Keratinocyte (primary cell): ENCODE measurements at regions not wholly inside any gene's neighbourhood (a gene's known extent, or its start where the extent isn't known, plus 50 kb on each side); places are given as distances from the start of the nearest gene placed in this dataset.

Experiments
- DNase-seq: peaks from one replicate; pipeline ENCODE4 v3.0.0-alpha.2; 2011; ENCODE audit warnings: low read depth, missing footprints, low spot score
- FAIRE-seq: peaks from 2 replicates; lab custom pipeline; 2011; peaks lifted over from hg19 to GRCh38; lab: Jason Lieb, UNC
- H2AFZ ChIP-seq: 2 replicates; pipeline ENCODE4 v1.6.0; 2012; ENCODE audit warnings: low read length, control low read depth, inconsistent platforms; ENCODE audit not compliant: control insufficient read depth
- H3K27ac ChIP-seq: 2 replicates; pipeline ENCODE4 v1.5.1; 2011; ENCODE audit warnings: low read length; ENCODE audit not compliant: control insufficient read depth, insufficient read depth
- H3K27me3 ChIP-seq: 3 replicates; pipeline ENCODE4 v1.6.0; 2011; ENCODE audit warnings: low read length; ENCODE audit not compliant: control insufficient read depth, insufficient read depth; ENCODE audit errors: extremely low read depth
- H3K36me3 ChIP-seq, 2 experiments: 2 replicates in 1 of 2; 3 replicates in 1 of 2; pipeline ENCODE4 v1.5.1; 2011; ENCODE audit warnings: low read length in 2 of 2, mild to moderate bottlenecking in 1 of 2; ENCODE audit not compliant: control insufficient read depth in 2 of 2, insufficient read depth in 2 of 2; ENCODE audit errors: extremely low read depth in 1 of 2
- H3K4me1 ChIP-seq: 3 replicates; pipeline ENCODE4 v1.5.1; 2011; ENCODE audit warnings: low read length; ENCODE audit not compliant: control insufficient read depth, insufficient read depth; ENCODE audit errors: extremely low read depth
- H3K4me2 ChIP-seq: 3 replicates; pipeline ENCODE4 v1.6.0; 2011; ENCODE audit warnings: low read depth, low read length; ENCODE audit not compliant: control insufficient read depth, insufficient read depth; ENCODE audit errors: extremely low read depth
- H3K4me3 ChIP-seq, 3 experiments: fragments of 200-600 bp in 1 of 3; sonication (generic) in 1 of 3; 2 replicates in 2 of 3; 3 replicates in 1 of 3; pipeline ENCODE4 v1.5.1; 2011 to 2016; ENCODE audit warnings: low read length in 3 of 3, mild to moderate bottlenecking in 3 of 3, control low read depth in 2 of 3, inconsistent platforms in 1 of 3, low read depth in 1 of 3, mixed read lengths in 1 of 3, mixed run types in 1 of 3, moderate library complexity in 1 of 3; ENCODE audit not compliant: control insufficient read depth in 2 of 3, insufficient read depth in 2 of 3; ENCODE audit errors: extremely low read depth in 1 of 3
- H3K79me2 ChIP-seq: 2 replicates; pipeline ENCODE4 v1.6.0; 2012; ENCODE audit warnings: low read length; ENCODE audit not compliant: control insufficient read depth, insufficient read depth
- H3K9ac ChIP-seq: 3 replicates; pipeline ENCODE4 v1.6.0; 2011; ENCODE audit warnings: low read length; ENCODE audit not compliant: control insufficient read depth, insufficient read depth; ENCODE audit errors: extremely low read depth
- H3K9me1 ChIP-seq: 3 replicates; pipeline ENCODE4 v1.6.0; 2011; ENCODE audit warnings: low read length; ENCODE audit not compliant: control insufficient read depth, insufficient read depth; ENCODE audit errors: extremely low read depth
- H3K9me3 ChIP-seq: 2 replicates; pipeline ENCODE4 v1.5.1; 2012; ENCODE audit warnings: low read depth, low read length; ENCODE audit not compliant: control insufficient read depth
- H4K20me1 ChIP-seq: 3 replicates; pipeline ENCODE4 v1.6.0; 2011; ENCODE audit warnings: low read length; ENCODE audit not compliant: control insufficient read depth, insufficient read depth; ENCODE audit errors: extremely low read depth
- EZH2 ChIP-seq: IDR thresholded peaks from one replicate; pipeline ENCODE4 v1.6.1; 2012; ENCODE audit warnings: inconsistent platforms, mild to moderate bottlenecking, low read length, moderate library complexity
- dilution Hi-C: fragments of 300-500 bp; cut with MboI; formaldehyde crosslinking; loops from one replicate; pipeline ENCODE4 v1.7.0; 2020; ENCODE audit warnings: low sequenced_read_pairs; ENCODE audit not compliant: extremely low pct_ligation_motif_present
- TF ChIP-seq, protein P1 (sequence below), 3 experiments: IDR thresholded peaks in 1 of 3; conservative IDR thresholded peaks in 1 of 3; optimal IDR thresholded peaks in 1 of 3; 2 replicates in 2 of 3; 3 replicates in 1 of 3; pipeline versions ENCODE3 to v1.5.1; 2011; ENCODE audit warnings: low read length in 3 of 3, mild to moderate bottlenecking in 3 of 3, moderate library complexity in 2 of 3, control low read depth in 1 of 3, inconsistent platforms in 1 of 3; ENCODE audit not compliant: insufficient read depth in 2 of 3; ENCODE audit errors: extremely low read depth in 1 of 3

DNA sequence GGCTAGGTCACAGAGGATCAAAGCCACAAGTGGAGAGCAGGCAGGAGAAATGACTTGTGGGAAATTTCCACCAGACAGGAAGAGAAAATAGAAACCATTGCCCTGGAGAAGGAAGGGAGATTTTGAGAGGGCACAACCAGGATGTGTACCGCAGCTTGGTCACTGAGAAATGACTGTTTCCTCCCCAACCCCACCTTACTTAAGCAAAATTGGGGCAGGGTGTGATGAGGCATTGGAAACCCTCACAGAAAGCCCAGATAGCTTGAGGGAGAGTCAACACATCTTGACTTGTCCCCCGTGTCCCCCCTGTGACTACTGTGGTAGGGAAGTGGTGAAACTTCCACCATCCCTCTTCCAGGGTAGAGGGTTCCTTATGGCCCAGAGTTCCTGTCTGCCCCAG, 113.5 kb upstream of the FAM20A start:
- peaks cover 4% of the 10 kb centered on the region for H3K27me3 ChIP-seq
- H3K4me3 ChIP-seq, result no peak overlapping the region
- H3K79me2 ChIP-seq, result no peaks in the 10 kb centered on the region
- no peak for DNase-seq
- H3K9me1 ChIP-seq, result no peaks in the 10 kb centered on the region
- H3K9me3 ChIP-seq, result no peaks in the 10 kb centered on the region
- no peak overlapping the region for H2AFZ ChIP-seq
- dilution Hi-C loops, result no loop called here
- H3K36me3 ChIP-seq, result no peaks in the 10 kb centered on the region
- H4K20me1 ChIP-seq, result no peaks in the 10 kb centered on the region
- no peak overlapping the region for H3K4me2 ChIP-seq
- TF ChIP-seq, protein P1, sequence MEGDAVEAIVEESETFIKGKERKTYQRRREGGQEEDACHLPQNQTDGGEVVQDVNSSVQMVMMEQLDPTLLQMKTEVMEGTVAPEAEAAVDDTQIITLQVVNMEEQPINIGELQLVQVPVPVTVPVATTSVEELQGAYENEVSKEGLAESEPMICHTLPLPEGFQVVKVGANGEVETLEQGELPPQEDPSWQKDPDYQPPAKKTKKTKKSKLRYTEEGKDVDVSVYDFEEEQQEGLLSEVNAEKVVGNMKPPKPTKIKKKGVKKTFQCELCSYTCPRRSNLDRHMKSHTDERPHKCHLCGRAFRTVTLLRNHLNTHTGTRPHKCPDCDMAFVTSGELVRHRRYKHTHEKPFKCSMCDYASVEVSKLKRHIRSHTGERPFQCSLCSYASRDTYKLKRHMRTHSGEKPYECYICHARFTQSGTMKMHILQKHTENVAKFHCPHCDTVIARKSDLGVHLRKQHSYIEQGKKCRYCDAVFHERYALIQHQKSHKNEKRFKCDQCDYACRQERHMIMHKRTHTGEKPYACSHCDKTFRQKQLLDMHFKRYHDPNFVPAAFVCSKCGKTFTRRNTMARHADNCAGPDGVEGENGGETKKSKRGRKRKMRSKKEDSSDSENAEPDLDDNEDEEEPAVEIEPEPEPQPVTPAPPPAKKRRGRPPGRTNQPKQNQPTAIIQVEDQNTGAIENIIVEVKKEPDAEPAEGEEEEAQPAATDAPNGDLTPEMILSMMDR (optimal IDR thresholded peaks at IDR 0.05 in 1 of 3, IDR thresholded peaks at IDR 0.05 in 1 of 3, conservative IDR thresholded peaks at IDR 0.05 in 1 of 3; ENCODE audit: extremely low read depth in 1 of 3, insufficient read depth in 2 of 3, low read length in 3 of 3), result no peak
- no peak for TF ChIP-seq EZH2
- no peaks in the 10 kb centered on the region for H3K4me1 ChIP-seq
- no peak for FAIRE-seq
- no peak overlapping the region for H3K27ac ChIP-seq
- H3K9ac ChIP-seq, result no peak overlapping the region

GRCh38 chr17:68711858-68712257, 110.7 kb upstream of the FAM20A start:
- Histone ChIP-seq H3K79me2 (no peaks in the 10 kb centered on the region), H3K27me3 (peaks cover 4% of the 10 kb centered on the region)
- no peak for FAIRE-seq

More at GRCh38 chr17:68711858-68712257, 110.7 kb upstream of the FAM20A start:
- no peak overlapping the region for H3K9ac ChIP-seq
- DNase-seq, result no peak
- H3K9me1 ChIP-seq, result no peaks in the 10 kb centered on the region
- H3K36me3 ChIP-seq, result no peaks in the 10 kb centered on the region
- TF ChIP-seq EZH2, result no peak
- TF ChIP-seq, protein P1 (optimal IDR thresholded peaks at IDR 0.05 in 1 of 3, IDR thresholded peaks at IDR 0.05 in 1 of 3, conservative IDR thresholded peaks at IDR 0.05 in 1 of 3; ENCODE audit: extremely low read depth in 1 of 3, insufficient read depth in 2 of 3, low read length in 3 of 3), result no peak
- no peak overlapping the region for H2AFZ ChIP-seq
- no peaks in the 10 kb centered on the region for H4K20me1 ChIP-seq
- dilution Hi-C loops, result no loop called here
- H3K4me2 ChIP-seq, result no peak overlapping the region
- H3K27ac ChIP-seq, result no peak overlapping the region
- no peak overlapping the region for H3K4me3 ChIP-seq
- no peaks in the 10 kb centered on the region for H3K4me1 ChIP-seq
- no peaks in the 10 kb centered on the region for H3K9me3 ChIP-seq
